Stimulated activated CD8-positive, alpha-beta memory T cell treated with anti-CD3 and anti-CD28 coated beads, Interleukin-4, amount 100 ng/mL, for 48 hours (primary cell): ENCODE measurements at regions not wholly inside any gene's neighbourhood (a gene's known extent, or its start where the extent isn't known, plus 50 kb on each side); places are given as distances from the start of the nearest gene placed in this dataset.

Source experiments
- DNase-seq: peaks from one replicate; pipeline ENCODE4 v3.0.0-alpha.2; 2020

GRCh38 chr21:35893156-35893555 is 167.2 kb downstream of the SETD4 start:
- no peak for DNase-seq

GRCh38 chr21:35886887-35887286 is 173.4 kb downstream of the SETD4 start:
- DNase-seq: no peak

- no peak for DNase-seq
Observed at GRCh38 chr21:35885942-35886541, 174.3 kb downstream of the SETD4 start.

- DNase-seq: no peak
Observed at GRCh38 chr21:35882791-35883240, 177.5 kb downstream of the SETD4 start.

- DNase-seq: no peak
Observed at GRCh38 chr21:35873441-35873840, 186.9 kb downstream of the SETD4 start.

GRCh38 chr21:35871906-35872305 is 188.4 kb downstream of the SETD4 start:
- no peak for DNase-seq

- no peak for DNase-seq
Observed at GRCh38 chr21:35868869-35869223, 191.5 kb downstream of the SETD4 start.

- DNase-seq: no peak
Observed at GRCh38 chr21:35868005-35868868, 192.1 kb downstream of the SETD4 start.

GRCh38 chr21:35864039-35864438 is 196.3 kb downstream of the SETD4 start:
- no peak for DNase-seq

GRCh38 chr21:35862969-35863368 is 197.4 kb downstream of the SETD4 start:
- DNase-seq: no peak

GRCh38 chr21:35861661-35862060 is 198.7 kb downstream of the SETD4 start:
- DNase-seq: no peak

- no peak for DNase-seq
Observed at GRCh38 chr21:35860189-35860869, 200.0 kb downstream of the SETD4 start.

GRCh38 chr21:35859677-35860076 is 200.6 kb downstream of the SETD4 start:
- DNase-seq: no peak

- DNase-seq: no peak
Observed at GRCh38 chr21:35857095-35857494, 203.2 kb downstream of the SETD4 start.

- no peak for DNase-seq
Observed at GRCh38 chr21:35855484-35855883, 204.8 kb downstream of the SETD4 start.

GRCh38 chr21:35854281-35854680 is 206.0 kb downstream of the SETD4 start:
- no peak for DNase-seq

- DNase-seq: no peak
Observed at GRCh38 chr21:35853321-35854239, 206.7 kb downstream of the SETD4 start.

- DNase-seq: no peak
Observed at GRCh38 chr21:35852820-35853219, 207.5 kb downstream of the SETD4 start.

GRCh38 chr21:35850542-35851103 is 209.7 kb downstream of the SETD4 start:
- DNase-seq: no peak

GRCh38 chr21:35850029-35850428 is 210.3 kb downstream of the SETD4 start:
- no peak for DNase-seq

- no peak for DNase-seq
Observed at GRCh38 chr21:35849144-35849543, 211.2 kb downstream of the SETD4 start.

GRCh38 chr21:35843911-35844667 is 216.2 kb downstream of the SETD4 start:
- no peak for DNase-seq
